ENCODE measurements at regions not wholly inside any gene's neighbourhood (a gene's known extent, or its start where the extent isn't known, plus 50 kb on each side); places are given as distances from the start of the nearest gene placed in this dataset.

- no peak overlapping the region for H3K4me3 ChIP-seq (ENCODE audit: low read depth, low read length)
- no peak for TF ChIP-seq CTCF (IDR thresholded peaks at IDR 0.05; ENCODE audit: control insufficient read depth, extremely low read depth, insufficient read depth)
- no peak for DNase-seq (ENCODE audit: low read depth)
These were observed 133.4 kb upstream of the FRMD6 start for GRCh38 chr14:51518280-51518679.

GRCh38 chr14:51518711-51519110 lies 133.0 kb upstream of the FRMD6 start:
- no peak overlapping the region for H3K4me3 ChIP-seq (ENCODE audit: low read depth, low read length)
- DNase-seq (ENCODE audit: low read depth): no peak
- no peak for TF ChIP-seq CTCF (IDR thresholded peaks at IDR 0.05; ENCODE audit: control insufficient read depth, extremely low read depth, insufficient read depth)

- no peak for DNase-seq (ENCODE audit: low read depth)
- no peak overlapping the region for H3K4me3 ChIP-seq (ENCODE audit: low read depth, low read length)
- TF ChIP-seq CTCF (IDR thresholded peaks at IDR 0.05; ENCODE audit: control insufficient read depth, extremely low read depth, insufficient read depth): no peak
These were observed 131.6 kb upstream of the FRMD6 start for GRCh38 chr14:51520087-51520486.

GRCh38 chr14:51521764-51522163 lies 129.9 kb upstream of the FRMD6 start:
- TF ChIP-seq CTCF (IDR thresholded peaks at IDR 0.05; ENCODE audit: control insufficient read depth, extremely low read depth, insufficient read depth): no peak
- H3K4me3 ChIP-seq (ENCODE audit: low read depth, low read length): no peak overlapping the region
- no peak for DNase-seq (ENCODE audit: low read depth)

GRCh38 chr14:51523243-51523642 lies 128.5 kb upstream of the FRMD6 start:
- DNase-seq (ENCODE audit: low read depth): no peak
- no peak for TF ChIP-seq CTCF (IDR thresholded peaks at IDR 0.05; ENCODE audit: control insufficient read depth, extremely low read depth, insufficient read depth)
- H3K4me3 ChIP-seq (ENCODE audit: low read depth, low read length): no peak overlapping the region

GRCh38 chr14:51525739-51526138 lies 126.0 kb upstream of the FRMD6 start:
- H3K4me3 ChIP-seq (ENCODE audit: low read depth, low read length): no peak overlapping the region
- no peak for DNase-seq (ENCODE audit: low read depth)
- no peak for TF ChIP-seq CTCF (IDR thresholded peaks at IDR 0.05; ENCODE audit: control insufficient read depth, extremely low read depth, insufficient read depth)

GRCh38 chr14:51527073-51527472 lies 124.6 kb upstream of the FRMD6 start:
- TF ChIP-seq CTCF (IDR thresholded peaks at IDR 0.05; ENCODE audit: control insufficient read depth, extremely low read depth, insufficient read depth): no peak
- no peak overlapping the region for H3K4me3 ChIP-seq (ENCODE audit: low read depth, low read length)
- DNase-seq (ENCODE audit: low read depth): no peak
